ENCODE measurements at regions not wholly inside any gene's neighbourhood (a gene's known extent, or its start where the extent isn't known, plus 50 kb on each side); places are given as distances from the start of the nearest gene placed in this dataset.
A peak's percentile ranks its signal among the peaks of the same experiment; 100 is the strongest.

DNA sequence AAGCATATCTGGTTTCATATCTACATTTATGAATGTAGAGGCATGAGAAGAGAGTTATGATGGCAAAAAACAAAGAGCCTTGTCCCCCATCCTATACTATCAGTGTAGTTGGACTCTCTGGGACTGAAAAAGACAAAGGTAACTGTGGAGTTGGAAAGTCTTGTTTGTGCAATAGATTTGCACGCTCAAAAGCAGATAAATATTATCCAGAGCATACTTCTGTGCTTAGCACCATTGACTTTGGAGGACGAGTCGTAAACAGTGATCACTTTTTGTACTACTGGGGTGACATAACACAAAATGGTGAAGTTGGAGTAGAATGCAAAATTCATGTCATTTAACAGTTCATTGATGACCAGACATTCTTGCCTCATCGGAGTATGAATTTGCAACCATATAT, 85.2 kb upstream of the EGFR start:
- Histone ChIP-seq H3K9ac (ENCODE audit: low read depth, low read length) (no peak overlapping the region), H2AFZ (ENCODE audit: low read depth, low read length) (no peak overlapping the region), H3K27ac (ENCODE audit: low read length) (no peak overlapping the region), H3K79me2 (ENCODE audit: insufficient read depth, low read length) (no peaks in the 10 kb centered on the region), H3K4me3 (ENCODE audit: low read depth in 1 of 2, low read length in 2 of 2) (peak overlapping the region in 1 of 2 experiments; percentile 37; a peak in 1 of 4 replicates), H3K36me3 (ENCODE audit: insufficient read depth, low read length) (no peaks in the 10 kb centered on the region), H4K20me1 (ENCODE audit: insufficient read depth, low read length) (no peaks in the 10 kb centered on the region), H3K27me3 (ENCODE audit: insufficient read depth, low read length, poor library complexity) (peaks cover 7% of the 10 kb centered on the region), H3K4me2 (ENCODE audit: insufficient read depth, low read length) (peak overlapping the region; percentile 57), H3K9me3 (ENCODE audit: insufficient read depth, low read length, severe bottlenecking) (no peaks in the 10 kb centered on the region), H3K4me1 (ENCODE audit: insufficient read depth, low read length) (peaks cover 10% of the 10 kb centered on the region; the same call in 1 of the 2 replicates)
- DNase-seq, result no peak
- ATAC-seq (ENCODE audit: insufficient read depth, low read depth), result no peak
- TF ChIP-seq EZH2 (IDR thresholded peaks at IDR 0.05; ENCODE audit: borderline replicate concordance, low read depth, low read length, severe bottlenecking), result no peak
- TF ChIP-seq CTCF (IDR thresholded peaks at IDR 0.05; ENCODE audit: borderline replicate concordance, extremely low read depth, low read length, poor library complexity, severe bottlenecking), result no peak

DNA sequence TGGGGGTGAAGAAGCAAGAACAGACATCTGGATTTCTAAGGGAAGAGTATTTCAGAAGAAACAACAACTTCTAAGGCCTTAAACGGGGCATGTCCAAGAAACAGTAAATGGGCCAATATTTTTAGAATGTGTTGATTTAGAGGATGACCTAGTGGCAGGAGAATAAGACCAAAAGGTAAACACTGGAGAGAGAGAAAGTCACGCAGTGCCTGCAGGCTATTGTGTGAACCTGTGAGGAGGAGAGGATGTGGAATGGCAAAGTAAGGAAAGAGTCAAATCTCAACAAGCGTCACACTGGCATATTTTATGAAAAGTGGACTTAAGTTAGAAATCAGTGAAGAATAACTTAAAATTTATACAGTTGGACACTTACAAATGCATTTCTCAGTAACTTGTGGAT, 78.1 kb upstream of the EGFR start:
- Histone ChIP-seq H2AFZ (ENCODE audit: low read depth, low read length) (no peak overlapping the region), H3K79me2 (ENCODE audit: insufficient read depth, low read length) (no peaks in the 10 kb centered on the region), H3K4me2 (ENCODE audit: insufficient read depth, low read length) (no peak overlapping the region), H3K36me3 (ENCODE audit: insufficient read depth, low read length) (no peaks in the 10 kb centered on the region), H3K27ac (ENCODE audit: low read length) (no peak overlapping the region), H3K27me3 (ENCODE audit: insufficient read depth, low read length, poor library complexity) (no peaks in the 10 kb centered on the region), H4K20me1 (ENCODE audit: insufficient read depth, low read length) (no peaks in the 10 kb centered on the region), H3K4me1 (ENCODE audit: insufficient read depth, low read length) (no peaks in the 10 kb centered on the region), H3K9ac (ENCODE audit: low read depth, low read length) (no peak overlapping the region), H3K9me3 (ENCODE audit: insufficient read depth, low read length, severe bottlenecking) (no peaks in the 10 kb centered on the region), H3K4me3 (ENCODE audit: low read depth in 1 of 2, low read length in 2 of 2) (no peak overlapping the region)
- TF ChIP-seq CTCF (IDR thresholded peaks at IDR 0.05; ENCODE audit: borderline replicate concordance, extremely low read depth, low read length, poor library complexity, severe bottlenecking) (no peak), EZH2 (IDR thresholded peaks at IDR 0.05; ENCODE audit: borderline replicate concordance, low read depth, low read length, severe bottlenecking) (no peak)
- ATAC-seq (ENCODE audit: insufficient read depth, low read depth), result no peak
- DNase-seq, result no peak

- H3K27ac ChIP-seq (ENCODE audit: low read length), result no peak overlapping the region
- no peak overlapping the region for H3K4me3 ChIP-seq (ENCODE audit: low read depth in 1 of 2, low read length in 2 of 2)
- no peak for DNase-seq
- no peak overlapping the region for H2AFZ ChIP-seq (ENCODE audit: low read depth, low read length)
- ATAC-seq (ENCODE audit: insufficient read depth, low read depth), result no peak
- no peaks in the 10 kb centered on the region for H3K27me3 ChIP-seq (ENCODE audit: insufficient read depth, low read length, poor library complexity)
- TF ChIP-seq EZH2 (IDR thresholded peaks at IDR 0.05; ENCODE audit: borderline replicate concordance, low read depth, low read length, severe bottlenecking) (no peak), CTCF (IDR thresholded peaks at IDR 0.05; ENCODE audit: borderline replicate concordance, extremely low read depth, low read length, poor library complexity, severe bottlenecking) (no peak)
- H3K9me3 ChIP-seq (ENCODE audit: insufficient read depth, low read length, severe bottlenecking), result no peaks in the 10 kb centered on the region
- H3K4me1 ChIP-seq (ENCODE audit: insufficient read depth, low read length), result no peaks in the 10 kb centered on the region
- H4K20me1 ChIP-seq (ENCODE audit: insufficient read depth, low read length), result no peaks in the 10 kb centered on the region
- H3K4me2 ChIP-seq (ENCODE audit: insufficient read depth, low read length), result no peak overlapping the region
- no peaks in the 10 kb centered on the region for H3K36me3 ChIP-seq (ENCODE audit: insufficient read depth, low read length)
- no peaks in the 10 kb centered on the region for H3K79me2 ChIP-seq (ENCODE audit: insufficient read depth, low read length)
- H3K9ac ChIP-seq (ENCODE audit: low read depth, low read length), result no peak overlapping the region
These were observed 74.6 kb upstream of the EGFR start for GRCh38 chr7:54944179-54944578.

GRCh38 chr7:54946271-54946670, 72.5 kb upstream of the EGFR start:
- Histone ChIP-seq H3K27me3 (ENCODE audit: insufficient read depth, low read length, poor library complexity) (no peaks in the 10 kb centered on the region), H3K4me2 (ENCODE audit: insufficient read depth, low read length) (no peak overlapping the region), H3K9me3 (ENCODE audit: insufficient read depth, low read length, severe bottlenecking) (no peaks in the 10 kb centered on the region), H3K4me1 (ENCODE audit: insufficient read depth, low read length) (no peaks in the 10 kb centered on the region), H4K20me1 (ENCODE audit: insufficient read depth, low read length) (no peaks in the 10 kb centered on the region), H3K27ac (ENCODE audit: low read length) (no peak overlapping the region), H3K4me3 (ENCODE audit: low read depth in 1 of 2, low read length in 2 of 2) (no peak overlapping the region), H3K36me3 (ENCODE audit: insufficient read depth, low read length) (no peaks in the 10 kb centered on the region), H3K9ac (ENCODE audit: low read depth, low read length) (no peak overlapping the region), H3K79me2 (ENCODE audit: insufficient read depth, low read length) (no peaks in the 10 kb centered on the region), H2AFZ (ENCODE audit: low read depth, low read length) (no peak overlapping the region)
- DNase-seq, result no peak
- no peak for ATAC-seq (ENCODE audit: insufficient read depth, low read depth)
- TF ChIP-seq EZH2 (IDR thresholded peaks at IDR 0.05; ENCODE audit: borderline replicate concordance, low read depth, low read length, severe bottlenecking), result no peak
- TF ChIP-seq CTCF (IDR thresholded peaks at IDR 0.05; ENCODE audit: borderline replicate concordance, extremely low read depth, low read length, poor library complexity, severe bottlenecking), result no peak
